Breast epithelium (tissue), 4 donors: ENCODE measurements at regions not wholly inside any gene's neighbourhood (a gene's known extent, or its start where the extent isn't known, plus 50 kb on each side); places are given as distances from the start of the nearest gene placed in this dataset.

Experiments used
- DNase-seq, 2 donors: peaks; one replicate each; pipeline ENCODE4 v3.0.0-alpha.2; 2019; ENCODE audit warnings: low spot score in 2 of 2
- H3K27ac ChIP-seq, 2 donors: fragments of 200-600 bp; sonication (generic) in 1 of 2; one replicate each; pipeline ENCODE4 v1.5.1; 2016 to 2019; ENCODE audit warnings: mild to moderate bottlenecking in 1 of 2
- H3K27me3 ChIP-seq, 2 donors: fragments of 200-600 bp; sonication (generic) in 1 of 2; one replicate each; pipeline versions ENCODE4 v1.5.1 to v1.6.0; 2017 to 2019; ENCODE audit warnings: control low read depth in 1 of 2, mild to moderate bottlenecking in 1 of 2
- H3K36me3 ChIP-seq: fragments of 200-600 bp; one replicate; pipeline ENCODE4 v1.5.1; 2019
- H3K4me1 ChIP-seq, 2 donors: fragments of 200-600 bp; sonication (generic); one replicate each; pipeline ENCODE4 v1.5.1; 2016 to 2019; ENCODE audit warnings: control low read depth in 1 of 2
- H3K4me3 ChIP-seq, 3 donors: fragments of 200-600 bp; sonication (generic); 1 replicate in 2 of 3; 2 replicates in 1 of 3; pipeline ENCODE4 v1.5.1; 2016 to 2019; ENCODE audit warnings: mild to moderate bottlenecking in 3 of 3, moderate library complexity in 2 of 3
- H3K9me3 ChIP-seq, 2 donors: fragments of 200-600 bp; sonication (generic) in 1 of 2; one replicate each; pipeline ENCODE4 v1.5.1; 2016 to 2019; ENCODE audit warnings: control low read depth in 1 of 2
- CTCF ChIP-seq, 3 donors: fragments of 450-650 bp; IDR thresholded peaks; one replicate each; pipeline ENCODE4 v1.5.1; 2016 to 2017; ENCODE audit warnings: antibody characterized with exemption in 3 of 3, mild to moderate bottlenecking in 3 of 3, moderate library complexity in 3 of 3
- POLR2A ChIP-seq: fragments of 450-650 bp; IDR thresholded peaks from one replicate; pipeline ENCODE4 v1.6.1; 2016; ENCODE audit warnings: antibody characterized with exemption, mild to moderate bottlenecking, moderate library complexity
- POLR2AphosphoS5 ChIP-seq, 3 donors: sonication (generic); formaldehyde crosslinking; IDR thresholded peaks; one replicate each; pipeline ENCODE4 v1.6.1; 2017; ENCODE audit warnings: antibody characterized with exemption in 3 of 3
- intact Hi-C: fragments of 100-400 bp; cut with DNase I; formaldehyde crosslinking; loops from one replicate; pipeline ENCODE4 v1.15.1; 2023; ENCODE audit warnings: low total_unique reads

- DNase-seq: no peak
- H3K9me3 ChIP-seq: peaks cover 0 to 5% of the 10 kb centered on the region in 2 donors
- intact Hi-C loops: no loop called here
These were observed 858.7 kb downstream of the ROBO2 start for GRCh38 chr3:77898621-77899020.

GRCh38 chr3:77902675-77903074 lies 862.8 kb downstream of the ROBO2 start:
- intact Hi-C loops: no loop called here
- no peak for DNase-seq
- Histone ChIP-seq H3K27me3 (no peaks in the 10 kb centered on the region), H3K4me1 (no peaks in the 10 kb centered on the region), H3K36me3 (no peaks in the 10 kb centered on the region), H3K4me3 (no peak overlapping the region), H3K27ac (no peak overlapping the region), H3K9me3 (no peaks in the 10 kb centered on the region)
- no peak for TF ChIP-seq CTCF (IDR thresholded peaks at IDR 0.05)
- no peak for TF ChIP-seq POLR2AphosphoS5 (IDR thresholded peaks at IDR 0.05)
- no peak for TF ChIP-seq POLR2A

More at GRCh38 chr3:77898621-77899020, 858.7 kb downstream of the ROBO2 start:
- Histone ChIP-seq H3K27me3 (no peaks in the 10 kb centered on the region), H3K27ac (no peak overlapping the region), H3K4me3 (no peak overlapping the region), H3K4me1 (no peaks in the 10 kb centered on the region), H3K36me3 (no peaks in the 10 kb centered on the region)
- TF ChIP-seq POLR2A (no peak), POLR2AphosphoS5 (IDR thresholded peaks at IDR 0.05) (no peak), CTCF (IDR thresholded peaks at IDR 0.05) (no peak)

- Histone ChIP-seq H3K27ac (no peak overlapping the region), H3K27me3 (no peaks in the 10 kb centered on the region), H3K4me1 (no peaks in the 10 kb centered on the region), H3K36me3 (no peaks in the 10 kb centered on the region), H3K4me3 (no peak overlapping the region), H3K9me3 (no peaks in the 10 kb centered on the region)
- TF ChIP-seq POLR2A: no peak
- TF ChIP-seq CTCF (IDR thresholded peaks at IDR 0.05): no peak
- TF ChIP-seq POLR2AphosphoS5 (IDR thresholded peaks at IDR 0.05): no peak
- intact Hi-C loops: no loop called here
- no peak for DNase-seq
These were observed 866.3 kb downstream of the ROBO2 start for GRCh38 chr3:77906102-77906709.

GRCh38 chr3:77913524-77914174 lies 873.8 kb downstream of the ROBO2 start:
- TF ChIP-seq POLR2A: no peak
- TF ChIP-seq CTCF (IDR thresholded peaks at IDR 0.05): no peak
- no peak for TF ChIP-seq POLR2AphosphoS5 (IDR thresholded peaks at IDR 0.05)
- Histone ChIP-seq H3K36me3 (no peaks in the 10 kb centered on the region), H3K4me1 (no peaks in the 10 kb centered on the region), H3K27ac (no peak overlapping the region), H3K27me3 (no peaks in the 10 kb centered on the region), H3K4me3 (no peak overlapping the region), H3K9me3 (peaks cover 0 to 4% of the 10 kb centered on the region in 2 donors)
- intact Hi-C loops: no loop called here
- DNase-seq: no peak

- TF ChIP-seq POLR2A (no peak), POLR2AphosphoS5 (IDR thresholded peaks at IDR 0.05) (no peak), CTCF (IDR thresholded peaks at IDR 0.05) (no peak)
- no peaks in the 10 kb centered on the region for H3K27me3 ChIP-seq
- no peak for DNase-seq
- intact Hi-C loops: no loop called here
- H3K4me3 ChIP-seq: no peak overlapping the region
- no peaks in the 10 kb centered on the region for H3K36me3 ChIP-seq
- no peaks in the 10 kb centered on the region for H3K4me1 ChIP-seq
- H3K27ac ChIP-seq: no peak overlapping the region
- H3K9me3 ChIP-seq: peaks cover 0 to 14% of the 10 kb centered on the region in 2 donors
These were observed 875.4 kb downstream of the ROBO2 start for GRCh38 chr3:77915336-77915735.
